PC-9 (cell line): ENCODE measurements at regions not wholly inside any gene's neighbourhood (a gene's known extent, or its start where the extent isn't known, plus 50 kb on each side); places are given as distances from the start of the nearest gene placed in this dataset.

Experiments
- EZH2 ChIP-seq: fragments of 200-600 bp; sonication (generic); IDR thresholded peaks from 2 replicates; pipeline ENCODE4 v1.8.0; 2017; ENCODE audit warnings: antibody characterized with exemption, low read depth
- TF ChIP-seq, protein P1 (sequence below): fragments of 200-600 bp; sonication (generic); conservative IDR thresholded peaks from 2 replicates; pipeline ENCODE4 v1.6.1; 2017; ENCODE audit warnings: mixed run types, antibody characterized with exemption, mild to moderate bottlenecking, moderate library complexity

DNA sequence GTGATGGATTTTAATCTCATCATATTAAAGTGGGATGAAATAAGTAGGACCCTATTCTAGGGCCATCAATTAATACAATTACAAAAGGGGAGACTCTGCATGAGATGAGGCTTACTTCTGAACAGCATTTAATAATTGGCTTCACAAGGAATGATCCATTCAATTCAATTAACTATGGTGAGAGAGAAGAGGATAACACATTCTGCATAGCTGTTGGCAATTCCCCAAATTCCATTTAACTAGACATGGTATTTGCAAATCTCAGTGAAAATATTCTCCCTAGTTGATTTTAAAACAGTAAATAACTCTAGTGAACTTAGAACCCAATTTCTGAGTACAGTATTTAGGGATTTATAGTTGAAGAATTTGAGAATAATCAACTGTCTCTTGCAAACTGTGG is 145.3 kb downstream of the NOC3L start:
- TF ChIP-seq, protein P1, sequence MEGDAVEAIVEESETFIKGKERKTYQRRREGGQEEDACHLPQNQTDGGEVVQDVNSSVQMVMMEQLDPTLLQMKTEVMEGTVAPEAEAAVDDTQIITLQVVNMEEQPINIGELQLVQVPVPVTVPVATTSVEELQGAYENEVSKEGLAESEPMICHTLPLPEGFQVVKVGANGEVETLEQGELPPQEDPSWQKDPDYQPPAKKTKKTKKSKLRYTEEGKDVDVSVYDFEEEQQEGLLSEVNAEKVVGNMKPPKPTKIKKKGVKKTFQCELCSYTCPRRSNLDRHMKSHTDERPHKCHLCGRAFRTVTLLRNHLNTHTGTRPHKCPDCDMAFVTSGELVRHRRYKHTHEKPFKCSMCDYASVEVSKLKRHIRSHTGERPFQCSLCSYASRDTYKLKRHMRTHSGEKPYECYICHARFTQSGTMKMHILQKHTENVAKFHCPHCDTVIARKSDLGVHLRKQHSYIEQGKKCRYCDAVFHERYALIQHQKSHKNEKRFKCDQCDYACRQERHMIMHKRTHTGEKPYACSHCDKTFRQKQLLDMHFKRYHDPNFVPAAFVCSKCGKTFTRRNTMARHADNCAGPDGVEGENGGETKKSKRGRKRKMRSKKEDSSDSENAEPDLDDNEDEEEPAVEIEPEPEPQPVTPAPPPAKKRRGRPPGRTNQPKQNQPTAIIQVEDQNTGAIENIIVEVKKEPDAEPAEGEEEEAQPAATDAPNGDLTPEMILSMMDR = no peak
- TF ChIP-seq EZH2 = no peak
